PC-3 (cell line): ENCODE measurements at regions not wholly inside any gene's neighbourhood (a gene's known extent, or its start where the extent isn't known, plus 50 kb on each side); places are given as distances from the start of the nearest gene placed in this dataset.

Source experiments
- EZH2 ChIP-seq: fragments of 300-600 bp; sonication (generic); IDR thresholded peaks from one replicate; pipeline ENCODE4 v1.6.1; 2017; ENCODE audit warnings: antibody characterized with exemption, mild to moderate bottlenecking, low read length; ENCODE audit not compliant: unreplicated experiment
- EZH2phosphoT487 ChIP-seq: fragments of 300-600 bp; sonication (generic); IDR thresholded peaks from 2 replicates; pipeline ENCODE4 v1.6.1; 2018; ENCODE audit warnings: mild to moderate bottlenecking, antibody characterized with exemption, low read length, borderline replicate concordance
- TF ChIP-seq, protein P1 (sequence below): fragments of 300-600 bp; sonication (generic); conservative IDR thresholded peaks from 2 replicates; pipeline ENCODE4 v1.5.1; 2017; ENCODE audit warnings: antibody characterized with exemption, low read depth, mild to moderate bottlenecking, low read length

DNA sequence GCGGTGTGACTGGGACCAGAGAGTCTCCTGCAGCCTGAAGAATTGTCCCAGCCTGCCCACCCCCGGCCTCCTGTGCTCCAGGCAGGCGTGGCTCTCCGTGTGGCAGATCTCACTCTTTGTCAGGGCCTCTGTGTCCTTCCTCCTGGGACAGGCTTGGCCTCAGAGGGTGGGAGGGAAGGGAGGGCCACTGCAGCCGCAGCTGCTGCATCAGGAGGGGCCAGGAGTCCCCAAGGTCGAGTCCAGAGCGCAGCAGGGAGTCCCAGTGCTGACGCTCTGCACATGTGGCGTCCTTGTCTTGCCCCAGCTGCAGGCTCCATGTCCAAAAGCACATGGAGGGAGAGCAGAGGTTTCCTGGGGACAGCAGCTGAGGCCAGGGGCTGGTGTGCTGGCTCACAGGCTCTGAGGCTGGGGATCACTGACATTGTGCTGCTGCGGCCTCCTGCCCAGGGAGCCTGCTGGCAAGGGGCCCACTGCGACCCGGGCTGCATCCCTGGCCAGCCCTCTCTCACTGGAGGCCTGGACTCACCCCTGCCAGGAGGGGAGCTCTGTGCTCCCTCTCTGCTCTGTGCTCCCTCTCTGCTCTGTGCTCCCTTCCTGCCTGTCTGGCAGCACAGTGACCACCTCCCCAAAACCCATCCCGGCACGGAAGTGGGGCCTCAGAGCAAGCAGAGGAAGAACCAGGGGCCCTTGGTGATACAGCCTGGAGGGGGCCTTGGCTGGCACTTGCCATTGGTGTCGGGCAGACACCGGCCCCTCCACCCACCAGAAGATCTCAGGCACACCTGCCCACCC is 114.6 kb upstream of the RET start:
- TF ChIP-seq, protein P1, sequence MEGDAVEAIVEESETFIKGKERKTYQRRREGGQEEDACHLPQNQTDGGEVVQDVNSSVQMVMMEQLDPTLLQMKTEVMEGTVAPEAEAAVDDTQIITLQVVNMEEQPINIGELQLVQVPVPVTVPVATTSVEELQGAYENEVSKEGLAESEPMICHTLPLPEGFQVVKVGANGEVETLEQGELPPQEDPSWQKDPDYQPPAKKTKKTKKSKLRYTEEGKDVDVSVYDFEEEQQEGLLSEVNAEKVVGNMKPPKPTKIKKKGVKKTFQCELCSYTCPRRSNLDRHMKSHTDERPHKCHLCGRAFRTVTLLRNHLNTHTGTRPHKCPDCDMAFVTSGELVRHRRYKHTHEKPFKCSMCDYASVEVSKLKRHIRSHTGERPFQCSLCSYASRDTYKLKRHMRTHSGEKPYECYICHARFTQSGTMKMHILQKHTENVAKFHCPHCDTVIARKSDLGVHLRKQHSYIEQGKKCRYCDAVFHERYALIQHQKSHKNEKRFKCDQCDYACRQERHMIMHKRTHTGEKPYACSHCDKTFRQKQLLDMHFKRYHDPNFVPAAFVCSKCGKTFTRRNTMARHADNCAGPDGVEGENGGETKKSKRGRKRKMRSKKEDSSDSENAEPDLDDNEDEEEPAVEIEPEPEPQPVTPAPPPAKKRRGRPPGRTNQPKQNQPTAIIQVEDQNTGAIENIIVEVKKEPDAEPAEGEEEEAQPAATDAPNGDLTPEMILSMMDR: no peak
- TF ChIP-seq EZH2phosphoT487 (no peak), EZH2 (no peak)
